22Rv1 (cell line): ENCODE measurements at regions not wholly inside any gene's neighbourhood (a gene's known extent, or its start where the extent isn't known, plus 50 kb on each side); places are given as distances from the start of the nearest gene placed in this dataset.

Source experiments
- ZFX ChIP-seq: fragments of 450-650 bp; IDR thresholded peaks from 2 replicates; pipeline ENCODE4 v1.6.1; 2017; ENCODE audit warnings: antibody characterized with exemption, borderline replicate concordance
- TF ChIP-seq, protein P1 (sequence below): fragments of 450-650 bp; IDR thresholded peaks from 2 replicates; pipeline ENCODE4 v1.5.1; 2017; ENCODE audit warnings: mild to moderate bottlenecking

DNA sequence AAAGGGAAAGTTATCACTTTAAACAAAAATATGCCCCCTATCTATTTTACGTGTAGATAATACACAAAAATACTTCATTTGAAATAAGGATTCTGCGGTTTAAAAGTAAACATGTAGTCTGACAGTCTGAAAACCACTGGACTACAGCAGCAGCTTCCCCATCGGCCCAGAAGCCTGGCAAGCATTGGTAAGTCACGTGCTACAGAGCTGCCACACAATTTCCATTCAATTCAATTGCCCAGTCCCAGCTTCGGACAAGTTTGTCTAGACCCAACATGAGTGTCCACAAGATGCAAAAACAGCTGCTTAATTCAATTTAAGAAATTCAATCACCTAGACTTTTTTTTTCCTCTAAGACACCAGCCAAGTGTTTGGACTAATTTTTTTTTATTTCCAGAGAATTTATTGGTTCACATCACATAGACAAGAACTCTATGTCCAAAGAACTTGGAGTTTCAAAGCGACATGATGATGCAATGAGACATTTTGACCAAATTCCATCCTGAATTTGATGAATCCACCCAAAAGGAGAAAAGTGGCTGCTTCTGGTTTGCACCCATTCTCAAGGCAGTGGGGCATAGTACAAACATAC, 458.9 kb downstream of the COG6 start:
- TF ChIP-seq, protein P1, sequence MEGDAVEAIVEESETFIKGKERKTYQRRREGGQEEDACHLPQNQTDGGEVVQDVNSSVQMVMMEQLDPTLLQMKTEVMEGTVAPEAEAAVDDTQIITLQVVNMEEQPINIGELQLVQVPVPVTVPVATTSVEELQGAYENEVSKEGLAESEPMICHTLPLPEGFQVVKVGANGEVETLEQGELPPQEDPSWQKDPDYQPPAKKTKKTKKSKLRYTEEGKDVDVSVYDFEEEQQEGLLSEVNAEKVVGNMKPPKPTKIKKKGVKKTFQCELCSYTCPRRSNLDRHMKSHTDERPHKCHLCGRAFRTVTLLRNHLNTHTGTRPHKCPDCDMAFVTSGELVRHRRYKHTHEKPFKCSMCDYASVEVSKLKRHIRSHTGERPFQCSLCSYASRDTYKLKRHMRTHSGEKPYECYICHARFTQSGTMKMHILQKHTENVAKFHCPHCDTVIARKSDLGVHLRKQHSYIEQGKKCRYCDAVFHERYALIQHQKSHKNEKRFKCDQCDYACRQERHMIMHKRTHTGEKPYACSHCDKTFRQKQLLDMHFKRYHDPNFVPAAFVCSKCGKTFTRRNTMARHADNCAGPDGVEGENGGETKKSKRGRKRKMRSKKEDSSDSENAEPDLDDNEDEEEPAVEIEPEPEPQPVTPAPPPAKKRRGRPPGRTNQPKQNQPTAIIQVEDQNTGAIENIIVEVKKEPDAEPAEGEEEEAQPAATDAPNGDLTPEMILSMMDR: no peak
- no peak for TF ChIP-seq ZFX
